Upper lobe of right lung (tissue), 1 donor: ENCODE measurements at regions not wholly inside any gene's neighbourhood (a gene's known extent, or its start where the extent isn't known, plus 50 kb on each side); places are given as distances from the start of the nearest gene placed in this dataset.

Experiments
- ATAC-seq: fragments of 200-7000 bp; cut with Tn5 transposase; one replicate; pipeline ENCODE4 v1.9.1; 2020; ENCODE audit warnings: mild to moderate bottlenecking, moderate library complexity
- DNase-seq: peaks from one replicate; pipeline ENCODE4 v3.0.0-alpha.2; 2020
- H3K27ac ChIP-seq: fragments of 200-600 bp; one replicate; pipeline ENCODE4 v1.8.0; 2022
- H3K27me3 ChIP-seq: fragments of 200-600 bp; one replicate; pipeline ENCODE4 v1.8.0; 2022; ENCODE audit warnings: mild to moderate bottlenecking
- H3K36me3 ChIP-seq: fragments of 200-600 bp; one replicate; pipeline ENCODE4 v1.8.0; 2022
- H3K4me1 ChIP-seq: fragments of 200-600 bp; one replicate; pipeline ENCODE4 v1.8.0; 2022
- H3K4me3 ChIP-seq: fragments of 200-600 bp; one replicate; pipeline ENCODE4 v1.8.0; 2022; ENCODE audit warnings: mild to moderate bottlenecking
- H3K9me3 ChIP-seq: fragments of 200-600 bp; one replicate; pipeline ENCODE4 v1.8.0; 2022
- intact Hi-C: fragments of 100-400 bp; cut with DNase I; formaldehyde crosslinking; loops from one replicate; pipeline ENCODE4 v1.11.0; 2022
- TF ChIP-seq, protein P1 (sequence below): fragments of 200-600 bp; IDR thresholded peaks from one replicate; pipeline ENCODE4 v1.8.0; 2022; ENCODE audit warnings: antibody characterized with exemption
- donor health status: DM: no; HTN: yes; CAD: no; lungs with severe emphysema.

DNA sequence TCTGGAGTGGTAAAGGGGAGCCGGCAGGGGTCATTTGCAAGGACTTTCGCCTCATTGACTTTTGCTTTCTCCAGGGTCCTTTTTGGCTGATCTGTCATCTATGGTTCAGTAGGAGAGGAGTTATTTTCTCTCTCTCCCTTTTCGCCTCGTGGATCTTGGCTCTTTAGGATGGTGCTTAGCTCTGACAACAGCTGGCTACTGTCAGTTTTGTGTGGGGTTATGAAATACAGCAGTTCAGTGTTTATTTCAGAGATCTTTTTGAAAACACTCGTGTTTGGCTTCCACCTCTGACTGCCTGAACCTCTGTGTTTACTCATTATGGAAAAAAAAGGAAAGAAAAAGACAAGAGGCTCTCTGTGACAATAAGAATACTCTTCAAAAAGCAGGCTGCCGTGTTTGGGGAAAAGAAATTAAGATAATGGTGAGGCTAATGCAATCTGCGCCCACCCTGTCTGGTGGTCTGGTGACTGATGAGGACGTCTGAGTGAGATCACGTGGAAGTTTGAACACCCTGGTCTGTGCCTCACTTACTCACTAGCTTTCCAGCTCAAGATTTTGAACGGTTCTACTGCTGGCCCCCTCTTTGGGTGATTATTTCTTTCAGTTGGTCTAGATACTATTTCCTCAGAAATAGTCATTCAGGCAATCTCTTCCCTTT lies 567.7 kb downstream of the CAAP1 start:
- Histone ChIP-seq H3K27me3 (no peaks in the 10 kb centered on the region), H3K27ac (no peak overlapping the region), H3K4me3 (no peak overlapping the region), H3K36me3 (no peaks in the 10 kb centered on the region), H3K4me1 (no peaks in the 10 kb centered on the region), H3K9me3 (no peaks in the 10 kb centered on the region)
- intact Hi-C loops, result no loop called here
- DNase-seq (no peak), ATAC-seq (no peak)
- TF ChIP-seq, protein P1, sequence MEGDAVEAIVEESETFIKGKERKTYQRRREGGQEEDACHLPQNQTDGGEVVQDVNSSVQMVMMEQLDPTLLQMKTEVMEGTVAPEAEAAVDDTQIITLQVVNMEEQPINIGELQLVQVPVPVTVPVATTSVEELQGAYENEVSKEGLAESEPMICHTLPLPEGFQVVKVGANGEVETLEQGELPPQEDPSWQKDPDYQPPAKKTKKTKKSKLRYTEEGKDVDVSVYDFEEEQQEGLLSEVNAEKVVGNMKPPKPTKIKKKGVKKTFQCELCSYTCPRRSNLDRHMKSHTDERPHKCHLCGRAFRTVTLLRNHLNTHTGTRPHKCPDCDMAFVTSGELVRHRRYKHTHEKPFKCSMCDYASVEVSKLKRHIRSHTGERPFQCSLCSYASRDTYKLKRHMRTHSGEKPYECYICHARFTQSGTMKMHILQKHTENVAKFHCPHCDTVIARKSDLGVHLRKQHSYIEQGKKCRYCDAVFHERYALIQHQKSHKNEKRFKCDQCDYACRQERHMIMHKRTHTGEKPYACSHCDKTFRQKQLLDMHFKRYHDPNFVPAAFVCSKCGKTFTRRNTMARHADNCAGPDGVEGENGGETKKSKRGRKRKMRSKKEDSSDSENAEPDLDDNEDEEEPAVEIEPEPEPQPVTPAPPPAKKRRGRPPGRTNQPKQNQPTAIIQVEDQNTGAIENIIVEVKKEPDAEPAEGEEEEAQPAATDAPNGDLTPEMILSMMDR, result no peak

DNA sequence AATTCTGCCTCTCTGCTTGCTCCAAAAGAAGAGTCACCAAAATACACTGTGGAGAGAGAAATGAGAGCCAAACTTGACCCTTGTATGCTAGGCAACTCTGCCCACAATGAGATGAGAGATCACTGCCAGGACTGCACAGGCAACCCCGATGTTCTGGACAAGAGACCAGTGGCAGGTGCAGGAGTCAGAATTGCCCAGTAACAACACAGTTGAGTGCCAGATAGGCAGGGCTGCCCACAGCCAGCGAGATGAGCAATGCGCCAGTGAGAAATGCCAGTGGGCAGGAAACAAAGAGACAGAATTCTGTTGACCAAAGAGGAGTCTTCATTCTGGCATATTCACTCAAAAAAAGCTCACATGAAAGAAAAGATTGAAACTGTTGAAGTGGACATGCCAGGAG lies 570.7 kb downstream of the CAAP1 start:
- intact Hi-C loops, result no loop called here
- TF ChIP-seq, protein P1, result no peak
- Histone ChIP-seq H3K27me3 (no peaks in the 10 kb centered on the region), H3K4me1 (no peaks in the 10 kb centered on the region), H3K4me3 (no peak overlapping the region), H3K27ac (no peak overlapping the region), H3K9me3 (no peaks in the 10 kb centered on the region), H3K36me3 (no peaks in the 10 kb centered on the region)
- no peak for DNase-seq
- ATAC-seq, result no peak

DNA sequence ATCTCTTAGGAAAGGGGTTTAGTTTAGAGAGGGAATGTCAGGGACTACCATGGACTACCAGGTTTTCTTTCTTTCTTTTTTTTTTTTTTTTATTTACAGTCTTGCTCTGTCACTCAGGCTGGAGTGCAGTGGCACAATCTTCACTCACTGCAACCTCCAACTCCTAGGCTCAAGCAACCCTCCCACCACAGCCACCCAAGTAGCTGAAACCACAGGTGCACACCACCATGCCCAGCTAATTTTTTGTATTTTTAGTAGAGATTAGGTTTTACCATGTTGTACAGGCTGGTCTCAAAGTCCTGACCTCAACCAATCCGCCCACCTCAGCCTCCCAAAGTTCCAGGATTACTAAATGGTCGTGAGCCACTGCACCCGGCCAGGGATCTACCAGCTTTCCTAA lies 572.7 kb downstream of the CAAP1 start:
- Histone ChIP-seq H3K27ac (no peak overlapping the region), H3K27me3 (no peaks in the 10 kb centered on the region), H3K36me3 (no peaks in the 10 kb centered on the region), H3K4me3 (no peak overlapping the region), H3K4me1 (no peaks in the 10 kb centered on the region), H3K9me3 (no peaks in the 10 kb centered on the region)
- intact Hi-C loops, result no loop called here
- TF ChIP-seq, protein P1, result no peak
- DNase-seq (no peak), ATAC-seq (no peak)

DNA sequence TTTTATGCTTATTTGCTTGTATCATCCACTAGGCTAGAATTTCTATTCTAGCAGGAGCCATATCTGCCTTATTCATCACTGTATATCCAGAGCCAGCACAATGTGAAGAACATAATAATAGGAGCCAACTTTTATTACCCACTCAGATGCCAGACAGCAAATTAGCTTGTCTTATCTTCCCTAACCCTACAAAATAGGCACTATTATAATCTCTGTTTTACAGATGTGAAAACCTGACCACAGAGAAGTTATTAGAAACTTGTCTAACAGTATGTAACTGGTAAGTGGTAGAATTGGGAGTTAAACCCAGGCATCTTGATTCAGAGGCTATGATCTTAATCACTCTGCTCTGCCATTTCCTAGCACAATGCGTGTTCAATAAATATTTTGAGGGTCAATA lies 579.5 kb downstream of the CAAP1 start:
- Histone ChIP-seq H3K27ac (no peak overlapping the region), H3K27me3 (no peaks in the 10 kb centered on the region), H3K4me3 (no peak overlapping the region), H3K9me3 (no peaks in the 10 kb centered on the region), H3K4me1 (no peaks in the 10 kb centered on the region), H3K36me3 (no peaks in the 10 kb centered on the region)
- ATAC-seq (no peak), DNase-seq (no peak)
- TF ChIP-seq, protein P1, result no peak
- intact Hi-C loops, result no loop called here

GRCh38 chr9:26311463-26311995 lies 581.1 kb downstream of the CAAP1 start:
- no peaks in the 10 kb centered on the region for H3K27me3 ChIP-seq
- no peak for ATAC-seq
- no peak for DNase-seq
- H3K27ac ChIP-seq, result no peak overlapping the region
- no peaks in the 10 kb centered on the region for H3K36me3 ChIP-seq
- no peaks in the 10 kb centered on the region for H3K4me1 ChIP-seq
- no peak overlapping the region for H3K4me3 ChIP-seq
- TF ChIP-seq, protein P1, result no peak
- intact Hi-C loops, result no loop called here
- H3K9me3 ChIP-seq, result no peaks in the 10 kb centered on the region

- ATAC-seq (no peak), DNase-seq (no peak)
- intact Hi-C loops, result no loop called here
Measured at GRCh38 chr9:26310294-26310693, 582.3 kb downstream of the CAAP1 start.

More at GRCh38 chr9:26310294-26310693, 582.3 kb downstream of the CAAP1 start:
- H3K9me3 ChIP-seq, result no peaks in the 10 kb centered on the region
- no peaks in the 10 kb centered on the region for H3K4me1 ChIP-seq
- TF ChIP-seq, protein P1, result no peak
- no peak overlapping the region for H3K4me3 ChIP-seq
- no peaks in the 10 kb centered on the region for H3K36me3 ChIP-seq
- no peak overlapping the region for H3K27ac ChIP-seq
- no peaks in the 10 kb centered on the region for H3K27me3 ChIP-seq
